ENCODE measurements at regions not wholly inside any gene's neighbourhood (a gene's known extent, or its start where the extent isn't known, plus 50 kb on each side); places are given as distances from the start of the nearest gene placed in this dataset.

DNA sequence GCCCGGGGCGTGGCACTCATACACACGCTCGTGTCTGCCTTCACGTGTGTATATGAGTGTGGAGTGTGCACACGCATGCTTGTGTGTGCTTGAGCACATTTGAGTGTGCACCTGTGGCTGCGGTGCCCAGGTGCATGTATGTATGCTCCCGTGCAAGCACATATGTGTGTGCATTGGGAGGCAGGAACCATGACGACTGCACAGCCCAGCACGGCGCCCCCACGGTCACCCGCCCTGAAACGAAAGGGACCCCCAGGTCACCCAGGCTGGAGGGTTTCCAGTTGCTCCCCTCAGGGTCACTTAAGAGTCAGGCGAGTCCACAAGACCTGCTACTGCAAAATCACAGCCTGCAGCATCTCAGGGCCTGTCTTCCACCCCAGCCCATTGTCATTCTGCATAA, 94.7 kb downstream of the YTHDF1 start:
- TF ChIP-seq CTCF (IDR thresholded peaks at IDR 0.05) = no peak
- no peak for TF ChIP-seq SIN3A (IDR thresholded peaks at IDR 0.05; ENCODE audit: borderline replicate concordance, insufficient read depth, low read depth, low read length)
- no peak for TF ChIP-seq POLR2AphosphoS5 (IDR thresholded peaks at IDR 0.05; ENCODE audit: low read depth, low read length)
- TF ChIP-seq REST (IDR thresholded peaks at IDR 0.05; ENCODE audit: insufficient read depth in 1 of 2, low read depth in 2 of 2, low read length in 1 of 2) = no peak
